NCI-H1694 (cell line): ENCODE measurements at regions not wholly inside any gene's neighbourhood (a gene's known extent, or its start where the extent isn't known, plus 50 kb on each side); places are given as distances from the start of the nearest gene placed in this dataset.

Source experiments
- DNase-seq: peaks from one replicate; lab custom pipeline; 2025; lab: John Stamatoyannopoulos, UW

GRCh38 chr3:14336749-14337598, 65.4 kb upstream of the SLC6A6 start:
- DNase-seq: no peak

GRCh38 chr3:14337828-14338227, 64.6 kb upstream of the SLC6A6 start:
- DNase-seq: no peak

GRCh38 chr3:14338242-14338641, 64.2 kb upstream of the SLC6A6 start:
- DNase-seq: no peak

GRCh38 chr3:14338898-14339458, 63.4 kb upstream of the SLC6A6 start:
- no peak for DNase-seq

GRCh38 chr3:14340960-14341708, 61.3 kb upstream of the SLC6A6 start:
- DNase-seq: no peak

- no peak for DNase-seq
Measured at GRCh38 chr3:14343338-14344112, 58.9 kb upstream of the SLC6A6 start.

- no peak for DNase-seq
Measured at GRCh38 chr3:14344351-14344750, 58.1 kb upstream of the SLC6A6 start.

GRCh38 chr3:14345496-14346150, 56.8 kb upstream of the SLC6A6 start:
- no peak for DNase-seq

GRCh38 chr3:14346191-14346590, 56.2 kb upstream of the SLC6A6 start:
- no peak for DNase-seq

- DNase-seq: no peak
Measured at GRCh38 chr3:14346642-14347041, 55.8 kb upstream of the SLC6A6 start.

- no peak for DNase-seq
Measured at GRCh38 chr3:14347110-14347509, 55.3 kb upstream of the SLC6A6 start.

GRCh38 chr3:14351617-14352001, 50.8 kb upstream of the SLC6A6 start:
- no peak for DNase-seq

- no peak for DNase-seq
Measured at GRCh38 chr3:14352002-14352627, 50.3 kb upstream of the SLC6A6 start.
